GM23338 (cell line): ENCODE measurements at regions not wholly inside any gene's neighbourhood (a gene's known extent, or its start where the extent isn't known, plus 50 kb on each side); places are given as distances from the start of the nearest gene placed in this dataset.

Experiments used
- ATAC-seq: fragments of 200-7000 bp; cut with Tn5 transposase; 3 replicates; pipeline ENCODE4 v1.9.1; 2020
- DNase-seq: peaks from one replicate; pipeline ENCODE4 v3.0.0-alpha.2; 2015; ENCODE audit warnings: low spot score
- H2AFZ ChIP-seq: fragments of 200-600 bp; sonication (generic); 2 replicates; pipeline ENCODE4 v1.8.0; 2016; ENCODE audit warnings: antibody characterized with exemption, mild to moderate bottlenecking, moderate library complexity
- H3F3A ChIP-seq: fragments of 200-600 bp; sonication (generic); replicated peaks from 2 replicates; pipeline ENCODE4 v1.8.0; 2017; ENCODE audit warnings: antibody characterized with exemption, mixed run types, low read depth
- H3K27ac ChIP-seq: fragments of 200-600 bp; sonication (generic); 2 replicates; pipeline ENCODE4 v1.6.1; 2016; ENCODE audit warnings: low read depth
- H3K27me3 ChIP-seq: fragments of 200-600 bp; sonication (generic); 2 replicates; pipeline ENCODE4 v1.8.0; 2016; ENCODE audit warnings: mild to moderate bottlenecking, mixed run types, moderate library complexity; ENCODE audit not compliant: insufficient read depth
- H3K36me3 ChIP-seq: fragments of 200-600 bp; sonication (generic); 2 replicates; pipeline ENCODE4 v1.8.0; 2016; ENCODE audit warnings: mild to moderate bottlenecking; ENCODE audit not compliant: insufficient read depth
- H3K4me1 ChIP-seq: fragments of 200-600 bp; sonication (generic); 2 replicates; pipeline ENCODE4 v1.8.0; 2016; ENCODE audit warnings: mild to moderate bottlenecking, moderate library complexity; ENCODE audit not compliant: insufficient read depth
- H3K4me2 ChIP-seq: fragments of 200-600 bp; sonication (generic); 2 replicates; pipeline ENCODE4 v1.7.1; 2017; ENCODE audit warnings: mixed run types
- H3K4me3 ChIP-seq: fragments of 200-600 bp; sonication (generic); 2 replicates; pipeline ENCODE4 v1.6.1; 2016; ENCODE audit warnings: mixed run types
- H3K79me2 ChIP-seq: fragments of 200-600 bp; sonication (generic); replicated peaks from 2 replicates; pipeline ENCODE4 v1.8.0; 2017; ENCODE audit warnings: mild to moderate bottlenecking; ENCODE audit not compliant: insufficient read depth
- H3K9me2 ChIP-seq: fragments of 200-600 bp; sonication (generic); 2 replicates; pipeline ENCODE4 v1.8.0; 2017; ENCODE audit not compliant: insufficient read depth
- H4K20me1 ChIP-seq: fragments of 200-600 bp; sonication (generic); replicated peaks from 2 replicates; pipeline ENCODE4 v1.8.0; 2017; ENCODE audit warnings: mild to moderate bottlenecking; ENCODE audit not compliant: insufficient read depth
- H3K27ac Mint-ChIP-seq: 2 replicates; pipeline ENCODE4 v1.8.0; 2020; ENCODE audit warnings: inconsistent platforms, mild to moderate bottlenecking, moderate library complexity, mixed read lengths
- H3K27me3 Mint-ChIP-seq: 3 replicates; pipeline ENCODE4 v1.8.0; 2022; ENCODE audit warnings: low read depth, mild to moderate bottlenecking, moderate library complexity, mixed read lengths, inconsistent platforms; ENCODE audit not compliant: insufficient read depth, poor library complexity
- H3K36me3 Mint-ChIP-seq: 3 replicates; pipeline ENCODE4 v1.8.0; 2021; ENCODE audit warnings: low read depth, mild to moderate bottlenecking, inconsistent platforms, moderate library complexity, mixed read lengths
- H3K4me1 Mint-ChIP-seq: 3 replicates; pipeline ENCODE4 v1.8.0; 2020; ENCODE audit warnings: mild to moderate bottlenecking, inconsistent platforms, mixed read lengths
- H3K4me3 Mint-ChIP-seq: 3 replicates; pipeline ENCODE4 v1.8.0; 2021; ENCODE audit warnings: moderate library complexity, mild to moderate bottlenecking, inconsistent platforms, mixed read lengths
- H3K9me3 Mint-ChIP-seq: 3 replicates; pipeline ENCODE4 v1.8.0; 2020; ENCODE audit warnings: moderate library complexity, mild to moderate bottlenecking, inconsistent platforms, mixed read lengths
- CREB1 ChIP-seq: fragments of 250-450 bp; sonication (Bioruptor Pico); IDR thresholded peaks from 2 replicates; pipeline ENCODE4 v1.5.0; 2020; ENCODE audit warnings: low read depth, mild to moderate bottlenecking, moderate library complexity
- CTCF ChIP-seq, 2 experiments: fragments of 200-600 bp in 1 of 2; sonication (generic) in 1 of 2; conservative IDR thresholded peaks; 2 replicates each; pipeline versions ENCODE4 v1.5.1 to v1.6.1; 2016 to 2017; ENCODE audit warnings: antibody characterized with exemption in 2 of 2, low read depth in 2 of 2, mild to moderate bottlenecking in 2 of 2, moderate library complexity in 1 of 2
- ETS1 ChIP-seq: IDR thresholded peaks from 2 replicates; pipeline ENCODE4 v1.6.1; 2016; ENCODE audit warnings: antibody characterized with exemption
- EZH2 ChIP-seq: fragments of 200-600 bp; sonication (generic); IDR thresholded peaks from one replicate; pipeline ENCODE4 v1.8.0; 2017; ENCODE audit warnings: antibody characterized with exemption, mild to moderate bottlenecking, low read depth; ENCODE audit not compliant: unreplicated experiment
- EZH2phosphoT487 ChIP-seq: fragments of 200-600 bp; sonication (generic); IDR thresholded peaks from one replicate; pipeline ENCODE4 v1.8.1; 2018; ENCODE audit warnings: antibody characterized with exemption; ENCODE audit not compliant: unreplicated experiment
- JUNB ChIP-seq: IDR thresholded peaks from one replicate; pipeline ENCODE4 v1.6.1; 2016; ENCODE audit warnings: antibody characterized with exemption; ENCODE audit not compliant: unreplicated experiment
- NANOG ChIP-seq: IDR thresholded peaks from 2 replicates; pipeline ENCODE4 v1.6.1; 2016; ENCODE audit warnings: antibody characterized with exemption, borderline replicate concordance
- POLR2AphosphoS5 ChIP-seq: IDR thresholded peaks from 2 replicates; pipeline ENCODE4 v1.6.1; 2016; ENCODE audit warnings: antibody characterized with exemption, low read depth
- STAT1 ChIP-seq: IDR thresholded peaks from one replicate; pipeline ENCODE4 v1.6.1; 2016; ENCODE audit warnings: antibody characterized with exemption; ENCODE audit not compliant: unreplicated experiment
- ZNF114 ChIP-seq: fragments of 250-450 bp; sonication (Bioruptor Pico); IDR thresholded peaks from 2 replicates; pipeline ENCODE4 v1.5.0; 2020; ENCODE audit warnings: mild to moderate bottlenecking, moderate library complexity
- ZNF331 ChIP-seq: fragments of 250-450 bp; sonication (Bioruptor Pico); IDR thresholded peaks from 2 replicates; pipeline ENCODE4 v1.5.0; 2020; ENCODE audit warnings: low read depth, mild to moderate bottlenecking, moderate library complexity
- ZNF462 ChIP-seq: fragments of 250-450 bp; sonication (Bioruptor Pico); IDR thresholded peaks from 2 replicates; pipeline ENCODE4 v1.5.0; 2020; ENCODE audit warnings: mild to moderate bottlenecking, moderate library complexity
- TF ChIP-seq, protein P1 (sequence below): IDR thresholded peaks from one replicate; pipeline ENCODE4 v1.6.1; 2018; ENCODE audit warnings: antibody characterized with exemption; ENCODE audit not compliant: unreplicated experiment

DNA sequence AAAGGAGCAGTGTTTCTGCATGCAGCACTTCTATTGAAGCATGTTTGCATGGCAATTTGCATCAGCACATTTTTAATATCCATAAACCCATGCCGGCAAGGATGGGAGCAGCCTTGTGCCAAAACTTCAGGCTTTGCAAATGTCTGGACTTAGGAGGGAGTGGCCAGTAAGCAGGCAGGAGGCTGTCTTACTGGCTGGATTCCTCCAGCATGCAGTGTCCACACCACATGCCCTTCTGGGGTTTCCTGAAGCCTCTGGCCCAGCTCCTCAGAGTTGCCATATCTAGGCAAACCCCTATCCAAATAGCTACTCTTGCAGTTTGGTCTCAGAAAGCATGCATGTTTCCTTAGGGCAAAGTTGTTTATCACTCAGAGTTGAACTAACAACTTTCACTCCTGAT, 139.1 kb upstream of the MRPS22 start:
- Histone ChIP-seq H2AFZ (no peak overlapping the region), H3K4me2 (no peak overlapping the region), H3K27me3 (no peaks in the 10 kb centered on the region), H3K36me3 (no peaks in the 10 kb centered on the region), H3K4me3 (no peak overlapping the region), H3K79me2 (no peaks in the 10 kb centered on the region), H3K27ac (no peak overlapping the region), H3K4me1 (no peaks in the 10 kb centered on the region), H3F3A (no peaks in the 10 kb centered on the region), H3K9me2 (no peaks in the 10 kb centered on the region), H4K20me1 (no peaks in the 10 kb centered on the region)
- H3K27ac Mint-ChIP-seq: no peak overlapping the region
- no peaks in the 10 kb centered on the region for H3K36me3 Mint-ChIP-seq
- no peaks in the 10 kb centered on the region for H3K9me3 Mint-ChIP-seq
- TF ChIP-seq POLR2AphosphoS5: no peak
- no peak for TF ChIP-seq ETS1
- no peak for TF ChIP-seq EZH2
- TF ChIP-seq, protein P1, sequence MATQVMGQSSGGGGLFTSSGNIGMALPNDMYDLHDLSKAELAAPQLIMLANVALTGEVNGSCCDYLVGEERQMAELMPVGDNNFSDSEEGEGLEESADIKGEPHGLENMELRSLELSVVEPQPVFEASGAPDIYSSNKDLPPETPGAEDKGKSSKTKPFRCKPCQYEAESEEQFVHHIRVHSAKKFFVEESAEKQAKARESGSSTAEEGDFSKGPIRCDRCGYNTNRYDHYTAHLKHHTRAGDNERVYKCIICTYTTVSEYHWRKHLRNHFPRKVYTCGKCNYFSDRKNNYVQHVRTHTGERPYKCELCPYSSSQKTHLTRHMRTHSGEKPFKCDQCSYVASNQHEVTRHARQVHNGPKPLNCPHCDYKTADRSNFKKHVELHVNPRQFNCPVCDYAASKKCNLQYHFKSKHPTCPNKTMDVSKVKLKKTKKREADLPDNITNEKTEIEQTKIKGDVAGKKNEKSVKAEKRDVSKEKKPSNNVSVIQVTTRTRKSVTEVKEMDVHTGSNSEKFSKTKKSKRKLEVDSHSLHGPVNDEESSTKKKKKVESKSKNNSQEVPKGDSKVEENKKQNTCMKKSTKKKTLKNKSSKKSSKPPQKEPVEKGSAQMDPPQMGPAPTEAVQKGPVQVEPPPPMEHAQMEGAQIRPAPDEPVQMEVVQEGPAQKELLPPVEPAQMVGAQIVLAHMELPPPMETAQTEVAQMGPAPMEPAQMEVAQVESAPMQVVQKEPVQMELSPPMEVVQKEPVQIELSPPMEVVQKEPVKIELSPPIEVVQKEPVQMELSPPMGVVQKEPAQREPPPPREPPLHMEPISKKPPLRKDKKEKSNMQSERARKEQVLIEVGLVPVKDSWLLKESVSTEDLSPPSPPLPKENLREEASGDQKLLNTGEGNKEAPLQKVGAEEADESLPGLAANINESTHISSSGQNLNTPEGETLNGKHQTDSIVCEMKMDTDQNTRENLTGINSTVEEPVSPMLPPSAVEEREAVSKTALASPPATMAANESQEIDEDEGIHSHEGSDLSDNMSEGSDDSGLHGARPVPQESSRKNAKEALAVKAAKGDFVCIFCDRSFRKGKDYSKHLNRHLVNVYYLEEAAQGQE: no peak
- no peak for TF ChIP-seq ZNF462 (CRISPR knock-in tag)
- TF ChIP-seq NANOG: no peak
- TF ChIP-seq ZNF114 (CRISPR knock-in tag): no peak
- TF ChIP-seq JUNB: no peak
- TF ChIP-seq CREB1 (CRISPR knock-in tag): no peak
- no peak for TF ChIP-seq EZH2phosphoT487
- no peak for TF ChIP-seq CTCF (conservative IDR thresholded peaks at IDR 0.05; ENCODE audit: low read depth in 2 of 2)
- TF ChIP-seq STAT1: no peak
- no peak for TF ChIP-seq ZNF331 (CRISPR knock-in tag)
- no peak overlapping the region for H3K4me3 Mint-ChIP-seq
- ATAC-seq (no peak), DNase-seq (no peak)
- H3K27me3 Mint-ChIP-seq: peaks cover 1% of the 10 kb centered on the region
- H3K4me1 Mint-ChIP-seq: peaks cover 3% of the 10 kb centered on the region; the same call in 1 of the 3 replicates
